GM21526 (cell line): ENCODE measurements at regions not wholly inside any gene's neighbourhood (a gene's known extent, or its start where the extent isn't known, plus 50 kb on each side); places are given as distances from the start of the nearest gene placed in this dataset.

Experiments used
- ATAC-seq: cut with Tn5 transposase; IDR thresholded peaks from one replicate; pipeline ENCODE4 v1.9.1; 2021; ENCODE audit warnings: moderate library complexity; ENCODE audit not compliant: unreplicated experiment, low FRiP score

- no peak for ATAC-seq
Observed at GRCh38 chr4:66647476-66647875, 897.8 kb downstream of the CENPC start.

GRCh38 chr4:66640233-66640990 lies 904.9 kb downstream of the CENPC start:
- ATAC-seq: no peak

GRCh38 chr4:66639361-66639760 lies 905.9 kb downstream of the CENPC start:
- no peak for ATAC-seq

- no peak for ATAC-seq
Observed at GRCh38 chr4:66636349-66636748, 909.0 kb downstream of the CENPC start.

GRCh38 chr4:66633477-66633876 lies 911.8 kb downstream of the CENPC start:
- no peak for ATAC-seq

GRCh38 chr4:66629927-66630326 lies 915.4 kb downstream of the CENPC start:
- ATAC-seq: no peak

- ATAC-seq: no peak
Observed at GRCh38 chr4:66628146-66628545, 917.2 kb downstream of the CENPC start.

- no peak for ATAC-seq
Observed at GRCh38 chr4:66625480-66625879, 919.8 kb downstream of the CENPC start.

- ATAC-seq: no peak
Observed at GRCh38 chr4:66613591-66613990, 931.7 kb downstream of the CENPC start.

- no peak for ATAC-seq
Observed at GRCh38 chr4:66609014-66609413, 936.3 kb downstream of the CENPC start.

- ATAC-seq: no peak
Observed at GRCh38 chr4:66606908-66607307, 936.6 kb upstream of the EPHA5 start.

GRCh38 chr4:66606215-66606614 lies 935.9 kb upstream of the EPHA5 start:
- no peak for ATAC-seq

- ATAC-seq: no peak
Observed at GRCh38 chr4:66604192-66604591, 933.9 kb upstream of the EPHA5 start.

- ATAC-seq: no peak
Observed at GRCh38 chr4:66602622-66603021, 932.3 kb upstream of the EPHA5 start.

- no peak for ATAC-seq
Observed at GRCh38 chr4:66591968-66592367, 921.7 kb upstream of the EPHA5 start.

GRCh38 chr4:66590488-66591215 lies 920.4 kb upstream of the EPHA5 start:
- ATAC-seq: no peak

- ATAC-seq: no peak
Observed at GRCh38 chr4:66589183-66589582, 918.9 kb upstream of the EPHA5 start.

GRCh38 chr4:66585767-66586166 lies 915.5 kb upstream of the EPHA5 start:
- ATAC-seq: no peak

GRCh38 chr4:66577922-66578321 lies 907.6 kb upstream of the EPHA5 start:
- no peak for ATAC-seq

GRCh38 chr4:66575008-66575696 lies 904.9 kb upstream of the EPHA5 start:
- no peak for ATAC-seq

- no peak for ATAC-seq
Observed at GRCh38 chr4:66574145-66574978, 904.1 kb upstream of the EPHA5 start.
